Embryonic facial prominence (tissue), 1 donor: ENCODE measurements at regions not wholly inside any gene's neighbourhood (a gene's known extent, or its start where the extent isn't known, plus 50 kb on each side); places are given as distances from the start of the nearest gene placed in this dataset.
"Not testable (repeated sequence)": the region's sequence is repeated elsewhere in the genome, so short reads cannot be mapped to it uniquely, and the experiment has no call there.

ENCODE experiments used
- DNase-seq: peaks from one replicate; pipeline ENCODE4 v3.0.0-alpha.2; 2016; ENCODE audit errors: extremely low spot score

- DNase-seq: no peak
These were observed 175.5 kb upstream of the RORA start for GRCh38 chr15:61404567-61404966.

DNA sequence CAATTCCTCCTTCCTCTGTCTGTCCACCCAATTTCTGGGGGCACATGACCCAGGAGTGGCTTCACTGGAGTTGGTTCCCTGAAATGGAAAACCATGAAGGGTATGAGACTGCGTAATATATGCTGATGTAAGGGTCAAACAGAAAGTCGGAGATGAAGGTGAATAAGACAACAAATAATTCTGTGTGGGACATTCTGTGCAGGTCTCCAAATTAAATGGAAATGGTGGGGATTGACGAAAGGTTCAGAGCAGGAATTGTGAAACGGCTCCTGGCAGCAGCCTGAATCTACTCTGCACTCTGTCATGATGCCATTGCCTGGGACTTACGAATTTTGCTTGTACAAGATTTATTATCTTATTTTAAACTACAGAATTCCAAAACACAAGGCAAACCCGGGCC, 174.8 kb upstream of the RORA start:
- no peak for DNase-seq

- no peak for DNase-seq
These were observed 173.0 kb upstream of the RORA start for GRCh38 chr15:61401903-61402698.

- DNase-seq: no peak
These were observed 169.2 kb upstream of the RORA start for GRCh38 chr15:61398310-61398709.

- no peak for DNase-seq
These were observed 167.3 kb upstream of the RORA start for GRCh38 chr15:61396235-61396919.

DNA sequence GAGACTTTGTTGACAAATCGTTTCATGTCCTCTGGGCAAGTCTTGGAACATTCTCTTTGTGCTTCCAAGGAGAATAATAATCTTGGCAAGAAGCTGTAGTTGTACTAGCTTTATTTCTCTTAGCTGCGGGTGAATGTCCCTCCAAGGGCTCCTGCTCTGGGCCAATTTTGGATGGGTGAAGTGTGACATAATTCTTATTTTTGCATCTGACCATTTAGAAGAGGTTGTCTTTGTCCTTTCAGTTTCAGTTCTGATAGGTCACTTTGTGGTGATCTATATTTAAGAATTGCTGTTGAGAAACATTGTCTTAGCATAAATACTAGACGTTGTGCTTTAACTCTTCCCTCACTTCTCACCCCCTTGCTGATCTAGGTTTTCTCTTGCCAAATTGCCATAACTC, 164.8 kb upstream of the RORA start:
- no peak for DNase-seq

DNA sequence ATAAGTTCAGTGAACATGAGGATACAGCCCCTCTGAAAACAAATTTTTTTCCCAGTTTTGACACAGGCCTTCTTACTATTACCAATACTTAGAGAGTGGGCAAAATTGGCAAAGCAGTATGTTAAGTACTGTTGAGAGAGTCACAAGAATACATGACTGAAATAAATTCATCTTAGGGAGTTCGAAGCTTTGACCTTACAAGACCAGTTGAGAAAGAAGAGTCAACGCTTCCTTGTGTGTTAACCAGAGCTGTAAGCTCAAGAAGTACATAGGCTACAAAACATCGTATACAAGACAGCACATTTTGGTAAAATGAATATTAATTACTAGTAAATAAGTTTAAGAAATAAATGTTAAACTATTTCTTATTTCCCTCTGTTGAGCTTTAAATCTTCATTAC, 164.4 kb upstream of the RORA start:
- DNase-seq: no peak

- DNase-seq: no peak
These were observed 161.0 kb upstream of the RORA start for GRCh38 chr15:61390138-61390537.

GRCh38 chr15:61389334-61390028, 160.4 kb upstream of the RORA start:
- no peak for DNase-seq

GRCh38 chr15:61387675-61388074, 158.6 kb upstream of the RORA start:
- no peak for DNase-seq

DNA sequence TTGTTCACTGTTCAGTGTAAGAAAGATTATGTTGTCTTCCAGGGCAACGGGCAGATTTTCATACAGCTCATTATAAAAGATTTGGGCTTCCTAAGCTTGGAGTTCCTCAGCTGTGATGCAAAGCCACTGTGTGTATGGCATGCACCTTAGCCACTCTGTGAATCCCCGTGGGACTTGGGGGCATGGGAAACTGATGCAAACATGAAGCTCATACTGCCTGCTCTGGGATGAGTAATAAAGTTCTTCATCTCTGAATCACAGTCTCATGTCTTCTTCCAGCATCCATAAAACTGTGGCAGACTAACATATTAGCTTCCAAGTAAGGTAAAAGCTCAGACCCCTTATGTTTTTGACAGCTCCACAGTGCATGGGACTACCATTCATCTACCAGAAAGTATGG, 154.3 kb upstream of the RORA start:
- no peak for DNase-seq

GRCh38 chr15:61382927-61383326, 153.8 kb upstream of the RORA start:
- DNase-seq: no peak

- DNase-seq: no peak
These were observed 152.4 kb upstream of the RORA start for GRCh38 chr15:61381501-61381900.

GRCh38 chr15:61380270-61380669, 151.2 kb upstream of the RORA start:
- DNase-seq: no peak

DNA sequence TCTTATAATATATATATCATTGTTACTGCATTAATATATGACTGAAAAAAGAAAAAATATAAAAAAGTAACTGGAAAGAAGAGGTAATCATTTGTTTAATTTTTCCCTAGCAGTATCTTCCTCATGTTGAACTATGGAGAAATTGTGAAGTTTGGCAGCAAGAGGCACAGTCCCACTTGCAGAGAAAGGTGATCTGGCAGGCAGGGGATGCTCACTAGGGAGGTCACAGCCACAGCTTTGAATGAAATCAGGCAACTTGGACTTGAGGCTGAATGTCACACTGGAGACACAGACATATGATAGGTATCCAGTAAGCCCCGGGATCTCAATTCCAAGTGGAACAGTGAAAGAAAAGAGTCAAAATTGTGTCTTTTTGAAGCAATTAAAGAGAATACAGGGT, 149.9 kb upstream of the RORA start:
- no peak for DNase-seq

DNA sequence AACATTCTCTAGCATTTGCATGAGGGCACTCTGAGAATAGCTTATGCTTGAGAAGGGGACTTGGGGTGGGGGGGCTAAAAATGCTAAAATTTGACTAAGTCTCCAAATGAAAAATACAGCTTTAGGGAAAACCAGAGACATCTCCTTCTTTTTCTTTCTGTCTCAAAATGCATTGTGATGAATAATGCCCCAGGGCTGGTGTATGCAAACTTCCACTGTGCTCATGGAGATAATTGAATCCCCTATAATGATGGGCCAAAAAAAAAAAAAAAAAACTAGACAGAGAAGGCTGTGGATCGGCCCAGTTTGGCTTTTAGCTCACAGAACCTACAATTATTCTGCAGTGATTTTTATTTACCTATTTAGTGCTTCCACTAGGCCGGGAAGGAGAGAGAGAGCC, 147.9 kb upstream of the RORA start:
- DNase-seq: no peak

- no peak for DNase-seq
These were observed 147.4 kb upstream of the RORA start for GRCh38 chr15:61376516-61376915.

DNA sequence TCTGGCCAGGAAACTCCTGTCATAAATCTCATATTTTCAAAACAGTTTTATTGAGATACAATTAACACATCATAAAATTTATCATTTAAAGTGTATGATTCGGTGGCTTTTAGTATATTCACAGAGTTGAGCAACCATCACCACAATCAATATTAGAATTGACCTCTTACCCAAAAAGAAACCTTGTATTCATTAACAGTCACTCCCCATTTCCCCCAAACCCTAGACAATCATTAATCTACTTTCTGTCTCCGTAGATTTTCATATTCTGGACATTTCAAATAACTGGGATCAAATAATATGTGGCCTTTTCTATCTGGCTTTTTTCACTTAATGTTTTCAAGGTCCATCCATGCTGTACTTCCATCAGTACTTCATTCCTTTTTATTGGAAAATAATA, 145.7 kb upstream of the RORA start:
- DNase-seq: no peak

GRCh38 chr15:61367953-61368352, 138.9 kb upstream of the RORA start:
- DNase-seq: no peak

GRCh38 chr15:61364871-61365270, 135.8 kb upstream of the RORA start:
- DNase-seq: no peak

GRCh38 chr15:61362912-61363311, 133.8 kb upstream of the RORA start:
- not testable (repeated sequence) for DNase-seq

DNA sequence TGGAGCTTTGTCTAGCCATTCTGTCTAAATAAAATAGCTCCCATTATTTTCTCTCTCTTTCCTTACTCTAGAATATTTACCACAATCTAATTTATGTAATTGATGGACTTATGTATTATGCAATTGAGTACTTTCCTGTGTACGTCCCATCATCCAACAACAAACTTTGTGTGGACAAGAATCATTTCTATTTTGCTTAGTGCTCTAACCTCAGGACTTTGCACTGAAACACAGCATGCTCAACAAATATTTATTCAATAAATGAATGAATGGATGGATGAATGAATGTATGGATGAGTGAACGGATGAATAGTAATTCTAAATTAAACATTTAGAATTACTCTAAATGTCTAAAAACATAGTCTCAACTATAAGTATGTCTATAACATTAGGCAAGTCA, 115.2 kb upstream of the RORA start:
- DNase-seq: no peak

- DNase-seq: no peak
These were observed 113.3 kb upstream of the RORA start for GRCh38 chr15:61342390-61342789.
